Head of caudate nucleus (tissue), 42 donors: ENCODE measurements at regions not wholly inside any gene's neighbourhood (a gene's known extent, or its start where the extent isn't known, plus 50 kb on each side); places are given as distances from the start of the nearest gene placed in this dataset.
"Not testable (repeated sequence)": the region's sequence is repeated elsewhere in the genome, so short reads cannot be mapped to it uniquely, and the experiment has no call there.

Experiments
- DNase-seq, 42 donors: peaks; one replicate each; pipeline versions ENCODE4 v3.0.0 to v3.0.0-alpha.2; 2020 to 2021; ENCODE audit warnings: mixed read lengths in 7 of 42
- intact Hi-C: fragments of 100-400 bp; cut with DNase I; formaldehyde crosslinking; loops from one replicate; pipeline ENCODE4 v1.15.0; 2022

GRCh38 chr2:84173041-84173440 lies 286.0 kb downstream of the SUCLG1 start:
- intact Hi-C loops, result no loop called here

GRCh38 chr2:84170979-84171378 lies 288.1 kb downstream of the SUCLG1 start:
- no peak for DNase-seq
- intact Hi-C loops, result no loop called here

More at GRCh38 chr2:84173041-84173440, 286.0 kb downstream of the SUCLG1 start:
- no peak for DNase-seq

GRCh38 chr2:84169871-84170270 lies 289.2 kb downstream of the SUCLG1 start:
- intact Hi-C loops, result no loop called here
- no peak for DNase-seq

- intact Hi-C loops, result not testable (repeated sequence)
These were observed 290.5 kb downstream of the SUCLG1 start for GRCh38 chr2:84168552-84168951.

GRCh38 chr2:84165256-84165655 lies 293.8 kb downstream of the SUCLG1 start:
- intact Hi-C loops, result no loop called here

More at GRCh38 chr2:84168552-84168951, 290.5 kb downstream of the SUCLG1 start:
- DNase-seq, result not testable (repeated sequence)

GRCh38 chr2:84160453-84160852 lies 298.6 kb downstream of the SUCLG1 start:
- intact Hi-C loops, result no loop called here
- no peak for DNase-seq

More at GRCh38 chr2:84165256-84165655, 293.8 kb downstream of the SUCLG1 start:
- DNase-seq, result no peak

GRCh38 chr2:84158605-84159004 lies 300.5 kb downstream of the SUCLG1 start:
- intact Hi-C loops, result no loop called here
- DNase-seq, result no peak

- no peak for DNase-seq
- intact Hi-C loops, result no loop called here
These were observed 306.6 kb downstream of the SUCLG1 start for GRCh38 chr2:84152462-84152861.

- intact Hi-C loops, result no loop called here
- DNase-seq, result no peak
These were observed 314.7 kb downstream of the SUCLG1 start for GRCh38 chr2:84144345-84144744.

GRCh38 chr2:84137034-84137433 lies 322.0 kb downstream of the SUCLG1 start:
- DNase-seq, result peak in 2 of 42 donors; percentile 10 to 45
- intact Hi-C loops, result no loop called here

GRCh38 chr2:84132370-84132769 lies 326.7 kb downstream of the SUCLG1 start:
- intact Hi-C loops, result no loop called here
- no peak for DNase-seq

- intact Hi-C loops, result no loop called here
- DNase-seq, result no peak
These were observed 327.7 kb downstream of the SUCLG1 start for GRCh38 chr2:84131278-84131830.

- no peak for DNase-seq
- intact Hi-C loops, result no loop called here
These were observed 330.1 kb downstream of the SUCLG1 start for GRCh38 chr2:84129018-84129417.

GRCh38 chr2:84127812-84128211 lies 331.3 kb downstream of the SUCLG1 start:
- intact Hi-C loops, DNase-seq: not testable (repeated sequence)

GRCh38 chr2:84126530-84126929 lies 332.6 kb downstream of the SUCLG1 start:
- intact Hi-C loops, result no loop called here
- DNase-seq, result no peak

GRCh38 chr2:84126084-84126483 lies 333.0 kb downstream of the SUCLG1 start:
- no peak for DNase-seq
- intact Hi-C loops, result no loop called here

GRCh38 chr2:84116143-84116542 lies 342.9 kb downstream of the SUCLG1 start:
- no peak for DNase-seq
- intact Hi-C loops, result no loop called here

GRCh38 chr2:84115173-84115857 lies 343.8 kb downstream of the SUCLG1 start:
- intact Hi-C loops, result no loop called here
- DNase-seq, result no peak

- intact Hi-C loops, DNase-seq: not testable (repeated sequence)
These were observed 355.1 kb downstream of the SUCLG1 start for GRCh38 chr2:84103816-84104527.

GRCh38 chr2:84102274-84102673 lies 356.8 kb downstream of the SUCLG1 start:
- intact Hi-C loops, result no loop called here
- no peak for DNase-seq
